Sigmoid colon (tissue), 6 donors: ENCODE measurements at regions not wholly inside any gene's neighbourhood (a gene's known extent, or its start where the extent isn't known, plus 50 kb on each side); places are given as distances from the start of the nearest gene placed in this dataset.
"Not testable (repeated sequence)": the region's sequence is repeated elsewhere in the genome, so short reads cannot be mapped to it uniquely, and the experiment has no call there.

Experiments used
- DNase-seq: peaks from one replicate; pipeline ENCODE4 v3.0.0-alpha.2; 2019
- H3K27ac ChIP-seq, 4 donors: fragments of 200-600 bp; sonication (generic); one replicate each; pipeline ENCODE4 v1.5.1; 2016 to 2019; ENCODE audit warnings: mild to moderate bottlenecking in 1 of 4
- H3K27me3 ChIP-seq, 3 donors: fragments of 200-600 bp; sonication (generic); one replicate each; pipeline ENCODE4 v1.5.1; 2019; ENCODE audit warnings: mild to moderate bottlenecking in 1 of 3
- H3K36me3 ChIP-seq, 4 donors: fragments of 200-600 bp; sonication (generic); one replicate each; pipeline ENCODE4 v1.5.1; 2016 to 2019
- H3K4me1 ChIP-seq, 4 donors: fragments of 200-600 bp; sonication (generic); one replicate each; pipeline ENCODE4 v1.5.1; 2017 to 2019
- H3K4me3 ChIP-seq, 4 donors: fragments of 200-600 bp; sonication (generic); one replicate each; pipeline ENCODE4 v1.5.1; 2017 to 2019; ENCODE audit warnings: mild to moderate bottlenecking in 2 of 4, moderate library complexity in 1 of 4
- H3K9me3 ChIP-seq, 4 donors: fragments of 200-600 bp in 3 of 4; sonication (generic) in 3 of 4; one replicate each; pipeline versions ENCODE4 v1.5.1 to v1.6.1; 2013 to 2019
- EP300 ChIP-seq, 4 donors: sonication (generic); formaldehyde crosslinking; IDR thresholded peaks; one replicate each; pipeline ENCODE4 v1.6.1; 2017; ENCODE audit warnings: antibody characterized with exemption in 4 of 4
- POLR2A ChIP-seq, 2 donors: fragments of 450-650 bp; IDR thresholded peaks; one replicate each; pipeline ENCODE4 v1.6.1; 2016; ENCODE audit warnings: antibody characterized with exemption in 2 of 2, mild to moderate bottlenecking in 2 of 2, moderate library complexity in 2 of 2
- POLR2AphosphoS5 ChIP-seq, 4 donors: sonication (generic); formaldehyde crosslinking; IDR thresholded peaks; one replicate each; pipeline ENCODE4 v1.6.1; 2017; ENCODE audit warnings: antibody characterized with exemption in 4 of 4
- WGBS, 2 donors: extraction: QIAGEN DNeasy Blood & Tissue Kit; methylation state at CpG; one replicate each; pipeline ENCODE4 v1.1.7; 2013; 5-methylcytosine and 5-hydroxymethylcytosine counted together
- intact Hi-C: fragments of 100-400 bp; cut with DNase I; formaldehyde crosslinking; loops from one replicate; pipeline ENCODE4 v1.15.1; 2023
- TF ChIP-seq, protein P1 (sequence below), 4 experiments: fragments of 450-650 bp in 3 of 4; fragments of 200-600 bp in 1 of 4; IDR thresholded peaks; one replicate each; pipeline ENCODE4 v1.5.1; 2016 to 2019; ENCODE audit warnings: antibody characterized with exemption in 4 of 4, mild to moderate bottlenecking in 3 of 4, moderate library complexity in 2 of 4
- donor health status: healthy with polysubstance abuse.
- donor health status: healthy.

DNA sequence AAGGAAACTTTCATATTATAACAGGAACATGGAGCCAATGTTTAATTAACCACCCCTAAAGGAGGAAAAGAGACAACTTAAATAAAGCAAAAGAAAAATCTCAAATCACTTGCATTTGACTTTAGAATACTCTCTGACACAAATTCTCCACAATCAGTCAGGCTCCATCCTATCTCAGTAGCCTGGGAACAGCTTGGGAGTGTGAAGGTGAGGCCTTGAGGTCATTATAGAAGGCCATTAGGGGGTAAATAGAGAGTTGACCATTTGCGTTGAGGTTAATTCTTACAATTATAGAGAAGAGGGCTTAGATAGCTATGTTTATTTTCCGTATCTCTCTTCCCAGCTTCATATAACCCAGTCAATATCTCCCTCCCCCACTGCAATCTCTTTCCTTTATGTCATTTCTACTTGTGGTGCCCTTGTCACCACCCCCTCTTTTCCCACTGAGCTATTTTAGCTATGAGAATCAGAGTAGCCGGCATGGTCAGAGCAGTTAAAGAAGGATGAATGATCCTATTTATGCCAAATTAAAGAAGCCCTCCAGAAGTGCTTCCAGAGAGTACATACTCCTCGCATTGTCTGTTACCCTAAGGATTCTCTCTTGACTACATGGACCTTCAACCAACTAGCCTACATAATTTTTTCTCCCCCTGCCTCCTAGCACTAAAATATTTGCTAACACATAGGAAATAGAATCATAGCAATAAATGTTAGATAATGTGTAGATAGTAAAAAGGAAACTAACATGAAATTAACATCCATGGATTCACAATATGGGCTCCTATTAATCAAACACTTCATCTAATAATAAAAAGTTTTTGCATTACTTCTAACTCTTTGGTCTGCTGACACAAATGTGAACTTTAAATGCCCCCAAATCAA lies 135.2 kb upstream of the KRR1 start:
- no peak for DNase-seq
- Histone ChIP-seq H3K36me3 (no peaks in the 10 kb centered on the region), H3K4me3 (no peak overlapping the region), H3K27me3 (no peaks in the 10 kb centered on the region), H3K4me1 (no peaks in the 10 kb centered on the region), H3K9me3 (no peaks in the 10 kb centered on the region), H3K27ac (no peak overlapping the region)
- TF ChIP-seq POLR2AphosphoS5 (IDR thresholded peaks at IDR 0.05) (no peak), POLR2A (IDR thresholded peaks at IDR 0.05) (no peak), EP300 (IDR thresholded peaks at IDR 0.05) (no peak)
- TF ChIP-seq, protein P1, sequence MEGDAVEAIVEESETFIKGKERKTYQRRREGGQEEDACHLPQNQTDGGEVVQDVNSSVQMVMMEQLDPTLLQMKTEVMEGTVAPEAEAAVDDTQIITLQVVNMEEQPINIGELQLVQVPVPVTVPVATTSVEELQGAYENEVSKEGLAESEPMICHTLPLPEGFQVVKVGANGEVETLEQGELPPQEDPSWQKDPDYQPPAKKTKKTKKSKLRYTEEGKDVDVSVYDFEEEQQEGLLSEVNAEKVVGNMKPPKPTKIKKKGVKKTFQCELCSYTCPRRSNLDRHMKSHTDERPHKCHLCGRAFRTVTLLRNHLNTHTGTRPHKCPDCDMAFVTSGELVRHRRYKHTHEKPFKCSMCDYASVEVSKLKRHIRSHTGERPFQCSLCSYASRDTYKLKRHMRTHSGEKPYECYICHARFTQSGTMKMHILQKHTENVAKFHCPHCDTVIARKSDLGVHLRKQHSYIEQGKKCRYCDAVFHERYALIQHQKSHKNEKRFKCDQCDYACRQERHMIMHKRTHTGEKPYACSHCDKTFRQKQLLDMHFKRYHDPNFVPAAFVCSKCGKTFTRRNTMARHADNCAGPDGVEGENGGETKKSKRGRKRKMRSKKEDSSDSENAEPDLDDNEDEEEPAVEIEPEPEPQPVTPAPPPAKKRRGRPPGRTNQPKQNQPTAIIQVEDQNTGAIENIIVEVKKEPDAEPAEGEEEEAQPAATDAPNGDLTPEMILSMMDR (IDR thresholded peaks at IDR 0.05), result no peak
- WGBS, 2 donors, result 91 to 93% methylated on average over 4 of the region's 4 CpGs
- intact Hi-C loops, result no loop called here

DNA sequence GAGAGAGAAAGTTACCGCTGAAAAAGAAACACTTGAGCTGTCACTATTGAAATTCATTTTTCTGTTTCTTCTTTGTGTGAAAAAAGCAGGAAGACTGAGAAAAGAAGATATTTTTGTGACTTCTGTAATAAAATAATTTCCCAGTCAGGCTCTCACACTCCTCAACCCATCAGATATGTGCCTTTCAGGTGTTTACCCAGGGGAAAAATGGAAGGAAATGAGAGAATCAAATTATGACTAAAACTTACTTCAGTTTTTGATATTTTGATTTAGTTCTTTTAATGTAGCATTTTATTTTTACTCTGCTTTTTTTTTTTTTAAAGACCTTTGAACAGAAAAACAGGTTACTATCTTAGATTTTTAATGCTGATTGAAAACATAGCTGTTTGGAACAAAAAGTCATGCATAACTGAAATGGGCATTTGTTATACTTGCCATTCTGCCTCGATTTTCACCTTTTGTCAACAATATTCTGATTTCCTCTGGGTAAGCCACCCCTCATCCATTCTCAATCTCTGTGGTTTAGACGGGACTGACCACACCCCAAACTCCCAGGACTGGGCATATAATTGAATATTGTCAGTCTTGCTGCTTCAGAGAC lies 133.2 kb upstream of the KRR1 start:
- intact Hi-C loops, result no loop called here
- Histone ChIP-seq H3K4me3 (no peak overlapping the region), H3K36me3 (no peaks in the 10 kb centered on the region), H3K27ac (no peak overlapping the region), H3K4me1 (no peaks in the 10 kb centered on the region), H3K27me3 (no peaks in the 10 kb centered on the region), H3K9me3 (no peaks in the 10 kb centered on the region)
- TF ChIP-seq, protein P1 (IDR thresholded peaks at IDR 0.05), result no peak
- TF ChIP-seq POLR2AphosphoS5 (IDR thresholded peaks at IDR 0.05) (no peak), POLR2A (IDR thresholded peaks at IDR 0.05) (no peak), EP300 (IDR thresholded peaks at IDR 0.05) (no peak)
- 79% methylated on average over 3 of the region's 3 CpGs for WGBS, 2 donors
- DNase-seq, result no peak

DNA sequence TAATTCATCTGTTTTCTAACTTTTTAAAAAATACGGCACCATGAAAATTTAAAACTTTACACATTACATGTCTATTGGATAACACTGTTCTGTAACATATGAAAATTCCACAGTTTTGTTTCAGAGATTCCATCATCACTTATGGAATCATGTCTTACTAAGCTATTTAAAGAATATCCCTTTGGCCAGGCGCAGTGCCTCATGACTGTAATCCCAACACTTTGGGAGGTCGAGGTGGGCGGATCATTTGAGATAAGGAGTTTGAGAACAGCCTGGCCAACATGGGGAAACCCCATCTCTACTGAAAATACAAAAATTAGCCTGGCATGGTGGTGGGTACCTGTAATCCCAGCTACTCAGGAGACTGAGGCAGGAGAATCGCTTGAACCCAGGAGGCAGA lies 131.7 kb upstream of the KRR1 start:
- H3K36me3 ChIP-seq, H3K27ac ChIP-seq, H3K27me3 ChIP-seq, H3K9me3 ChIP-seq, H3K4me3 ChIP-seq, DNase-seq, intact Hi-C loops, H3K4me1 ChIP-seq: not testable (repeated sequence)
- 92 to 94% methylated on average over 5 of the region's 5 CpGs for WGBS, 2 donors

DNA sequence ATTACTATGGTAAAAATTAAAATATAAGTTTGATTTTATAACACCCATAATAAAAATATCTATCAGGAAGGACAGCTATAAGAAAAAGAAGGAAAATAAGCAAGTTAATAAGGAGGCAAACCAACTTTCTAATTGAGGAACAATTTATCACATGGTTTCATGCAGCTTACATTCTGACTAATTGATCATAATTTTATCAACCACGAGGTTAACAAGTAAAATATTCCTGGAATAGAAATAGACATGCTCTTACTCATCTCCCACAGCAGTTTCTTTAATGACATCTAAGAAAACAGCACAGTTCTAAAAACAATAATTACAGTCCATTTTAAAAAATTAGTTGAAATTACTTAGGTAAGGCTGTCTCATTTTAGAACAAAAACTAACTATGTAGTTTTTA lies 130.8 kb upstream of the KRR1 start:
- H3K27ac ChIP-seq, result no peak overlapping the region
- TF ChIP-seq, protein P1 (IDR thresholded peaks at IDR 0.05), result no peak
- TF ChIP-seq EP300 (IDR thresholded peaks at IDR 0.05) (no peak), POLR2AphosphoS5 (IDR thresholded peaks at IDR 0.05) (no peak), POLR2A (IDR thresholded peaks at IDR 0.05) (no peak)
- 46 to 61% methylated on average over 1 of the region's 1 CpG for WGBS, 2 donors
- H3K4me1 ChIP-seq, result no peaks in the 10 kb centered on the region
- no peak overlapping the region for H3K4me3 ChIP-seq
- intact Hi-C loops, result no loop called here
- no peaks in the 10 kb centered on the region for H3K27me3 ChIP-seq
- DNase-seq, result no peak
- no peaks in the 10 kb centered on the region for H3K36me3 ChIP-seq
- no peaks in the 10 kb centered on the region for H3K9me3 ChIP-seq

DNA sequence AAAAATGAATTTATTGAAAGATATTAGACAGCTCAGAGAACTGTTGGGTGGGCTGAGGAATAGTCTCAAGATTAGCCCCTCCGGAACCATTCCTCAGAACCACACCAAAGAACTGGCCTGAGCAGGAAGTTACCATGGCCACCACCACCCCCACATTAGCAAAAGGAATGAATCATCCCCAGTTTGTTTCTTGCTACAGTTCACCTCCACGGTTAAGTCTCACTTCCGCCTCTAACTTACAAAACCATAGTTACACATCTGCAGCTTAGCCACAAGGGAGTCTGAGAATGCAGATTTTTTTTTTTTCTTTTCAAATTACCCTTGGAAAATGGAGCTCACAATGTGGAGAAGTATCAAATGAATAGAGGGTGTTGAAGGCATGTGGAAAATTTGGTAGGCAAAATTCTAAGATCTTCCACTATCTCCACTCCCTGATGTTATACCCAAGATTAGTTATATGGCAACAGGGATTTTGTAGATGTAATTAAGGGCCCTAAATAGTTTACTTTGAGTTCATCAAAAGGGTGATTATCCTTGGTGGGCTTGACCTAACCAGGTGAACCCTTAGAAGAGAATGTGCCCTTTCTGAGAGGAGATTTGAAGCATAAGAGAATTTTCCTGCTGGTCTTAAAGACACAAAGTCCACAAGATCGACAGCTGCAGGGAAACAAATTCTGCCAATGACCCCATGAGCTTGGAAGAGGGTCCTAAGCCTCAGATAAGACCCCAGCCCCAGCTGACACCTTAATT lies 129.8 kb upstream of the KRR1 start:
- DNase-seq, result no peak
- Histone ChIP-seq H3K27me3 (no peaks in the 10 kb centered on the region), H3K27ac (no peak overlapping the region), H3K4me1 (no peaks in the 10 kb centered on the region), H3K36me3 (no peaks in the 10 kb centered on the region), H3K4me3 (no peak overlapping the region), H3K9me3 (no peaks in the 10 kb centered on the region)
- TF ChIP-seq POLR2A (IDR thresholded peaks at IDR 0.05) (no peak), POLR2AphosphoS5 (IDR thresholded peaks at IDR 0.05) (no peak), EP300 (IDR thresholded peaks at IDR 0.05) (no peak)
- TF ChIP-seq, protein P1 (IDR thresholded peaks at IDR 0.05), result no peak
- intact Hi-C loops, result no loop called here
- 71 to 79% methylated on average over 4 of the region's 4 CpGs for WGBS, 2 donors
